DOHH2 (cell line): ENCODE measurements at regions not wholly inside any gene's neighbourhood (a gene's known extent, or its start where the extent isn't known, plus 50 kb on each side); places are given as distances from the start of the nearest gene placed in this dataset.
"Not testable (repeated sequence)": the region's sequence is repeated elsewhere in the genome, so short reads cannot be mapped to it uniquely, and the experiment has no call there.

ENCODE experiments used
- H3F3A ChIP-seq: fragments of 200-600 bp; sonication (generic), shearing (Covaris generic); 2 replicates; pipeline ENCODE4 v1.6.0; 2016; ENCODE audit warnings: antibody characterized with exemption, mild to moderate bottlenecking; ENCODE audit not compliant: control insufficient read depth, insufficient read depth
- H3K27ac ChIP-seq: fragments of 200-600 bp; sonication (generic); 2 replicates; pipeline ENCODE4 v1.5.1; 2014; ENCODE audit warnings: low read depth, mild to moderate bottlenecking, low read length, moderate library complexity
- H3K27me3 ChIP-seq: fragments of 200-600 bp; sonication (generic); 2 replicates; pipeline ENCODE4 v1.6.1; 2014; ENCODE audit warnings: mild to moderate bottlenecking, low read length, mixed read lengths; ENCODE audit not compliant: control insufficient read depth
- H3K36me3 ChIP-seq: fragments of 200-600 bp; sonication (generic); 2 replicates; pipeline ENCODE4 v1.6.1; 2014; ENCODE audit warnings: mild to moderate bottlenecking, low read length, moderate library complexity, mixed read lengths; ENCODE audit not compliant: control insufficient read depth
- H3K4me1 ChIP-seq: fragments of 200-600 bp; sonication (generic); 2 replicates; pipeline ENCODE4 v1.6.1; 2014; ENCODE audit warnings: mild to moderate bottlenecking, low read length, mixed read lengths; ENCODE audit not compliant: control insufficient read depth
- H3K4me2 ChIP-seq: fragments of 200-600 bp; sonication (generic); 2 replicates; pipeline ENCODE4 v1.6.0; 2014; ENCODE audit warnings: mild to moderate bottlenecking, low read length, moderate library complexity
- H3K4me3 ChIP-seq: fragments of 200-600 bp; sonication (generic); 2 replicates; pipeline ENCODE4 v1.5.1; 2014; ENCODE audit warnings: mild to moderate bottlenecking, low read length, mixed read lengths
- H3K79me2 ChIP-seq: fragments of 200-600 bp; sonication (generic); 2 replicates; pipeline ENCODE4 v1.6.1; 2014; ENCODE audit warnings: mild to moderate bottlenecking, low read length, mixed read lengths; ENCODE audit not compliant: control insufficient read depth
- H3K9me2 ChIP-seq: fragments of 200-600 bp; sonication (generic); replicated peaks from 2 replicates; pipeline ENCODE4 v1.6.1; 2014; ENCODE audit warnings: mild to moderate bottlenecking, low read length, mixed read lengths; ENCODE audit not compliant: control insufficient read depth
- H3K9me3 ChIP-seq: fragments of 200-600 bp; sonication (generic); 2 replicates; pipeline ENCODE4 v1.6.1; 2014; ENCODE audit warnings: antibody characterized with exemption, low read length, mixed read lengths; ENCODE audit not compliant: control insufficient read depth, insufficient read depth
- H4K20me1 ChIP-seq: fragments of 200-600 bp; sonication (generic); 2 replicates; pipeline ENCODE4 v1.6.0; 2014; ENCODE audit warnings: low read depth, mild to moderate bottlenecking, antibody characterized with exemption, low read length, moderate library complexity; ENCODE audit not compliant: control insufficient read depth, insufficient read depth
- EZH2phosphoT487 ChIP-seq: fragments of 200-600 bp; sonication (generic); IDR thresholded peaks from 2 replicates; pipeline ENCODE4 v1.6.1; 2017; ENCODE audit warnings: borderline replicate concordance, mild to moderate bottlenecking, antibody characterized with exemption, low read length, moderate library complexity, mixed read lengths
- TF ChIP-seq, protein P1 (sequence below): fragments of 200-600 bp; sonication (generic); IDR thresholded peaks from one replicate; pipeline ENCODE4 v1.5.1; 2014; ENCODE audit warnings: antibody characterized with exemption, mild to moderate bottlenecking, low read depth, low read length; ENCODE audit not compliant: poor library complexity, severe bottlenecking

DNA sequence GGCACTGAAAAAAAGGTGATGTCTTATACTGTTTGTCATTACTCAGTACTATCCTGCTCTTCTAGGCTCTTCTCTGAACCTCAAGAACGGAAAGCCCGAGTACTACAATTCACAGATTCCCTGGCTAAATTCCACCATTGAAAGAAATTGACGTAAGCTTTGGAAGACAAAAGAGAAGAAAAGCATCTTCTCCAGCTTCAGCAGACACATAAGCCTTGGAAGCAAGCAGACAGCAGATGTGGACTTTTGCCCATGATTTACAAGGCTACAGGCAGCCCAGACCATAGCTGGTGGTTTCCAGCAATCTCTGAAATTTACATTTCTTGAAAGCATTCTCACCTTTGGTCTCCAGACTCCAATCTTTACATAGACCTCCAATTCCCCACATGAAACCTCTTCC lies 289.0 kb downstream of the C1D start:
- Histone ChIP-seq H3K36me3 (no peaks in the 10 kb centered on the region), H3K27me3 (no peaks in the 10 kb centered on the region), H4K20me1 (no peaks in the 10 kb centered on the region), H3F3A (no peaks in the 10 kb centered on the region), H3K27ac (no peak overlapping the region), H3K4me1 (no peaks in the 10 kb centered on the region), H3K9me3 (no peaks in the 10 kb centered on the region), H3K4me2 (no peak overlapping the region), H3K79me2 (no peaks in the 10 kb centered on the region), H3K4me3 (no peak overlapping the region), H3K9me2 (no peaks in the 10 kb centered on the region)
- no peak for TF ChIP-seq EZH2phosphoT487
- TF ChIP-seq, protein P1, sequence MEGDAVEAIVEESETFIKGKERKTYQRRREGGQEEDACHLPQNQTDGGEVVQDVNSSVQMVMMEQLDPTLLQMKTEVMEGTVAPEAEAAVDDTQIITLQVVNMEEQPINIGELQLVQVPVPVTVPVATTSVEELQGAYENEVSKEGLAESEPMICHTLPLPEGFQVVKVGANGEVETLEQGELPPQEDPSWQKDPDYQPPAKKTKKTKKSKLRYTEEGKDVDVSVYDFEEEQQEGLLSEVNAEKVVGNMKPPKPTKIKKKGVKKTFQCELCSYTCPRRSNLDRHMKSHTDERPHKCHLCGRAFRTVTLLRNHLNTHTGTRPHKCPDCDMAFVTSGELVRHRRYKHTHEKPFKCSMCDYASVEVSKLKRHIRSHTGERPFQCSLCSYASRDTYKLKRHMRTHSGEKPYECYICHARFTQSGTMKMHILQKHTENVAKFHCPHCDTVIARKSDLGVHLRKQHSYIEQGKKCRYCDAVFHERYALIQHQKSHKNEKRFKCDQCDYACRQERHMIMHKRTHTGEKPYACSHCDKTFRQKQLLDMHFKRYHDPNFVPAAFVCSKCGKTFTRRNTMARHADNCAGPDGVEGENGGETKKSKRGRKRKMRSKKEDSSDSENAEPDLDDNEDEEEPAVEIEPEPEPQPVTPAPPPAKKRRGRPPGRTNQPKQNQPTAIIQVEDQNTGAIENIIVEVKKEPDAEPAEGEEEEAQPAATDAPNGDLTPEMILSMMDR = no peak

DNA sequence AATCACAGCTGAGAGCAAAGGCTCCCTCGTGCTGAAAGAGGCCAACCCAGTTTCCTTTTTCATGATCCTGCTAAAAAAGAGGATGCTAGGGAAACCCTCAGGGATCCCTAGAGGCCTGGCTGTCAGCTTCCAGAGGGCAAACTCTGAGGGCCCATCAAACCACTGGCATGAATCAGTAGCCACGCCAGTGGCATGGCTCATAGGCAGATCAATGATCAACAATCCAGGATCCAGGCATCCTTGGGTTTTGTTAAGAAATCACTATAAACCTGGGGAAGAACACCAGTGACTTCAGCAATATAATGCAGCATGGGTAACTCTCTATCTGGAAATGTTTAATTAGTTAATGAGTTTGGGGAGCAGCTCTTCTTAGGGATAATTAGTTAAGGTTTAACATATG lies 286.5 kb downstream of the C1D start:
- H3K36me3 ChIP-seq = no peaks in the 10 kb centered on the region
- H3K4me2 ChIP-seq = no peak overlapping the region
- no peaks in the 10 kb centered on the region for H3F3A ChIP-seq
- H3K4me1 ChIP-seq = no peaks in the 10 kb centered on the region
- no peaks in the 10 kb centered on the region for H3K9me3 ChIP-seq
- H3K4me3 ChIP-seq = no peak overlapping the region
- H4K20me1 ChIP-seq = no peaks in the 10 kb centered on the region
- H3K27ac ChIP-seq = no peak overlapping the region
- H3K9me2 ChIP-seq = no peaks in the 10 kb centered on the region
- H3K79me2 ChIP-seq = no peaks in the 10 kb centered on the region
- no peaks in the 10 kb centered on the region for H3K27me3 ChIP-seq
- TF ChIP-seq, protein P1 = no peak
- TF ChIP-seq EZH2phosphoT487 = no peak

DNA sequence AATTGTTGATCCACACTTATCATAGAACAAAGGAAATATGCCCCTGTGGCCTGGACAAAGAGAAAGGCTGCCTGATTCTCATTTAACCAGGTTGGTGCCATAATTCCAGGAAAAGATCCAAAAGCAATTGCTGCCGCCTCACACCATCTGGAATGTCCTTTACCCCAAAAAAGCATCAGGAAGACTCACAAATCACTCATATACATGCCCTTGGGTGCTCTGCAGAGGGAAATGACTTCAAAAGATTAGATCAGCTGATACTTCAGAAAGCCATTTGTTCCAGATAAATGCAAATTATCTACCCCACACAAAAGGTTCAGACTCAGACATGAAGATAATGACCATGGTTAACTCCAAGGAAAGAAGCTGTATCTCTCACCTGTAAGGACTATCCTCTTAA lies 285.8 kb downstream of the C1D start:
- TF ChIP-seq, protein P1 = no peak
- Histone ChIP-seq H3K4me1 (no peaks in the 10 kb centered on the region), H3K27ac (no peak overlapping the region)

DNA sequence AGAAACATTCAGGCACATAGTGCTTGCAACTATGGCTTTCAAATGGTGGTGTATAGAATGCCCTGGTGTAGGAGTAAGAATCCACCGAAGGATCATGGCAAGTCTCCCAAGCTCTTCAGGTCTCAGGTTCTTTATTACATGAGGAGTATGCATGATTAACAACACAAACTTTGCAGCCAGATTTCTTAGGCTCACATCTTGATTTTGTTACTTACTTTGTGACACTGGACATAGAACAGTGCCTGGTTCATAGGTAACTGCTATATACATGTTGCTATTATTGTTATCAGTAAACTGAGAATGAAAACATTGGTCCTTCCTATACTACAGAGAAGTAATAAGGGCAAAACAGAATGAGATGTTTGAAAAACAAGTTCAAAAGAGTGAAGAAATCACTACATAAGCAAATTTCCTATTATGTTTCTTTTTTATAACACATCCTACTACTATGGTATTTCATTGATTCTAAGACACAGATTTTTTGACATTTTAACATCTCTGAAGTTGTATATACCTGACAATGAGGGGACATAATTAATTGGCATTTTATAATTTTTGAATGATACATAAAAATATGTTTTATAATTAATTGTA lies 284.9 kb downstream of the C1D start:
- no peaks in the 10 kb centered on the region for H3K79me2 ChIP-seq
- H3K27me3 ChIP-seq = no peaks in the 10 kb centered on the region
- no peaks in the 10 kb centered on the region for H4K20me1 ChIP-seq
- H3K9me3 ChIP-seq = no peaks in the 10 kb centered on the region
- no peaks in the 10 kb centered on the region for H3K9me2 ChIP-seq
- H3K4me1 ChIP-seq = no peaks in the 10 kb centered on the region
- H3K27ac ChIP-seq = no peak overlapping the region
- no peak overlapping the region for H3K4me2 ChIP-seq
- TF ChIP-seq, protein P1 = no peak
- TF ChIP-seq EZH2phosphoT487 = no peak
- H3F3A ChIP-seq = no peaks in the 10 kb centered on the region
- no peak overlapping the region for H3K4me3 ChIP-seq
- no peaks in the 10 kb centered on the region for H3K36me3 ChIP-seq

More for the DNA sequence above, 285.8 kb downstream of the C1D start:
- Histone ChIP-seq H3K36me3 (no peaks in the 10 kb centered on the region), H3K4me2 (no peak overlapping the region), H3K79me2 (no peaks in the 10 kb centered on the region), H3K4me3 (no peak overlapping the region), H3K9me2 (no peaks in the 10 kb centered on the region), H3K9me3 (no peaks in the 10 kb centered on the region), H3K27me3 (no peaks in the 10 kb centered on the region), H4K20me1 (no peaks in the 10 kb centered on the region), H3F3A (no peaks in the 10 kb centered on the region)

DNA sequence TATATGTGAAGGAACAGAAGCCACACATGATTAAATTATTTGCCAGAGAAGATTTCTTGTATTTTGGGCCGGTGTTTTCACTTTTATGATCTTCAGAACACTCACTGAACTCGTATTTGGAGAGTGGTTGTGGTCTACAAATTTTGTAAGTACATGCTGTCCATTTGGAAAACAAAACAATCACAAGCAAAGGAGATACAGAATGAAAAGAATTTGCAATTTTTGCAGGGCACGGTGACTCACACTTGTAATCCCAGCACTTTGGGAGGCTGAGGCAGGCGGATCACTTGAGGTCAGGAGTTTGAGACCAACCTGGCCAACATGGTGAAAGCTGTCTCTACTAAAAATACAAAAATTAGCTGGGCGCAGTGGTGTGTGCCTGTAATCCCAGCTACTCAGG lies 282.0 kb downstream of the C1D start:
- H3K27me3 ChIP-seq, H3K4me1 ChIP-seq, H3K36me3 ChIP-seq, H3K4me2 ChIP-seq, H4K20me1 ChIP-seq, H3K9me3 ChIP-seq, H3K27ac ChIP-seq, H3K9me2 ChIP-seq, H3F3A ChIP-seq, H3K79me2 ChIP-seq, H3K4me3 ChIP-seq: not testable (repeated sequence)
